DND-41 (cell line): ENCODE measurements at regions not wholly inside any gene's neighbourhood (a gene's known extent, or its start where the extent isn't known, plus 50 kb on each side); places are given as distances from the start of the nearest gene placed in this dataset.

Experiments
- ATAC-seq: fragments of 200-7000 bp; cut with Tn5 transposase; 3 replicates; pipeline ENCODE4 v1.9.1; 2021; ENCODE audit warnings: low read depth; ENCODE audit not compliant: insufficient read depth
- DNase-seq: peaks from one replicate; pipeline ENCODE4 v3.0.0-alpha.2; 2020
- H2AFZ ChIP-seq: 2 replicates; pipeline ENCODE4 v1.6.0; 2012; ENCODE audit warnings: low read depth, low read length
- H3K27ac ChIP-seq: 2 replicates; pipeline ENCODE4 v1.5.1; 2012; ENCODE audit warnings: low read length, inconsistent platforms
- H3K27me3 ChIP-seq: fragments of 200-600 bp; sonication (generic); 2 replicates; pipeline ENCODE4 v1.6.0; 2012; ENCODE audit warnings: low read length, mild to moderate bottlenecking, inconsistent platforms; ENCODE audit not compliant: insufficient read depth, poor library complexity
- H3K36me3 ChIP-seq: 2 replicates; pipeline ENCODE4 v1.5.1; 2012; ENCODE audit warnings: low read length, inconsistent platforms; ENCODE audit not compliant: insufficient read depth
- H3K4me1 ChIP-seq: 2 replicates; pipeline ENCODE4 v1.5.1; 2012; ENCODE audit warnings: mild to moderate bottlenecking, low read length; ENCODE audit not compliant: insufficient read depth
- H3K4me2 ChIP-seq: 2 replicates; pipeline ENCODE4 v1.6.0; 2012; ENCODE audit warnings: mild to moderate bottlenecking, moderate library complexity, low read length, inconsistent platforms; ENCODE audit not compliant: insufficient read depth
- H3K4me3 ChIP-seq, 2 experiments: fragments of 200-600 bp in 1 of 2; shearing (Covaris generic) in 1 of 2; 2 replicates each; pipeline ENCODE4 v1.5.1; 2012 to 2016; ENCODE audit warnings: inconsistent platforms in 2 of 2, low read length in 2 of 2, mild to moderate bottlenecking in 2 of 2, low read depth in 1 of 2, moderate library complexity in 1 of 2
- H3K79me2 ChIP-seq: 2 replicates; pipeline ENCODE4 v1.6.0; 2012; ENCODE audit warnings: low read length, inconsistent platforms; ENCODE audit not compliant: insufficient read depth
- H3K9ac ChIP-seq: 2 replicates; pipeline ENCODE4 v1.6.0; 2012; ENCODE audit warnings: low read depth, mild to moderate bottlenecking, inconsistent platforms, low read length, moderate library complexity
- H3K9me3 ChIP-seq: 2 replicates; pipeline ENCODE4 v1.5.1; 2012; ENCODE audit warnings: low read length, moderate library complexity, mild to moderate bottlenecking, inconsistent platforms; ENCODE audit not compliant: insufficient read depth, severe bottlenecking
- H4K20me1 ChIP-seq: 2 replicates; pipeline ENCODE4 v1.6.0; 2012; ENCODE audit warnings: low read length; ENCODE audit not compliant: insufficient read depth
- CTCF ChIP-seq: IDR thresholded peaks from 2 replicates; pipeline ENCODE4 v1.5.1; 2012; ENCODE audit warnings: borderline replicate concordance, low read length, moderate library complexity, mild to moderate bottlenecking; ENCODE audit not compliant: poor library complexity, severe bottlenecking; ENCODE audit errors: extremely low read depth
- EZH2 ChIP-seq: IDR thresholded peaks from 3 replicates; pipeline ENCODE4 v1.6.1; 2012; ENCODE audit warnings: borderline replicate concordance, low read depth, mild to moderate bottlenecking, moderate library complexity, low read length, inconsistent platforms; ENCODE audit not compliant: severe bottlenecking

DNA sequence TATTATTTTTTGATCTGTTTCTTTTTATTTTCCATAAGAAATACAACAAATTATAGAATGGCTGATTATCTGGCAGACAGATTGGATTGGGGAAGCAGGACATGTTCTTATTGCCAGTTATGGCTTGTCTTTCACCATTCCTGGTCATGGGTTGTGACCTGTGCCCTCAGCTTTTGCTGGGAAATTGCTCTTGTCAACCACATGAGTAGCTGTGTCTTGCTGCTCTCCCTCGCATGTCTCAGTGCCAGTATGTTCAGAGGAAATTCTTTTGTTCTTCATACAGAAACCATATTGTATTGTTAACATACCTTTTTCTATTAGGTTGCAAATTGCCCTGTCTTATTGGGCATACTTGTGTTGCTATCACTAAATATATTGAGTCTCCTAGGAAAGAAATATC is 344.1 kb downstream of the OSTF1 start:
- no peak overlapping the region for H3K4me3 ChIP-seq
- H3K9ac ChIP-seq, result no peak overlapping the region
- no peaks in the 10 kb centered on the region for H3K79me2 ChIP-seq
- no peaks in the 10 kb centered on the region for H4K20me1 ChIP-seq
- H3K4me1 ChIP-seq, result no peaks in the 10 kb centered on the region
- H3K9me3 ChIP-seq, result no peaks in the 10 kb centered on the region
- DNase-seq (no peak), ATAC-seq (no peak)
- TF ChIP-seq EZH2, result no peak
- no peak for TF ChIP-seq CTCF
- H3K4me2 ChIP-seq, result no peak overlapping the region
- no peaks in the 10 kb centered on the region for H3K36me3 ChIP-seq
- H3K27me3 ChIP-seq, result peaks cover 17% of the 10 kb centered on the region
- no peak overlapping the region for H3K27ac ChIP-seq
- H2AFZ ChIP-seq, result no peak overlapping the region

DNA sequence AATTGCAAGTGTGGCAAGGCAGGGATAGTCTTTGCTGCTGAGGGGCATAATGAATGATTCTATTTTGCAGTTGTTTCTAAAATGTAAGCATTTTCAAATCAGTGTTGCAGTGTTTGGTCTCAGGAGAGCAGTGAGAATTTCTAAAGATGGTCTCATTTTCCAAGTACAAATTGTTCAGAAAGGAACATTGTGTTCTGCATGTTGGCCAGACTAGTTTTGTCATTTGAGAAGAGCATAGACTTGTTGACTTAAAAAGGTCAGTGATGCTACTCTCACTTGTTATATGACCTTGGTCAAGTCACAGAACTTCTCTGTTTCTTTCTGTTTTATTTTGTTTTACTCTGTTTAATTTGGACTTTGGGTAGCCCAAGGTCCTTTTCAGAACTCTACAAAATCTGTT is 344.6 kb downstream of the OSTF1 start:
- Histone ChIP-seq H3K27ac (no peak overlapping the region), H3K79me2 (no peaks in the 10 kb centered on the region), H3K4me2 (no peak overlapping the region), H3K4me3 (no peak overlapping the region), H3K9ac (no peak overlapping the region), H3K9me3 (no peaks in the 10 kb centered on the region), H3K4me1 (no peaks in the 10 kb centered on the region), H2AFZ (no peak overlapping the region), H3K36me3 (no peaks in the 10 kb centered on the region), H4K20me1 (no peaks in the 10 kb centered on the region), H3K27me3 (peaks cover 14% of the 10 kb centered on the region)
- ATAC-seq, result no peak
- DNase-seq, result no peak
- TF ChIP-seq EZH2, result no peak
- no peak for TF ChIP-seq CTCF

- Histone ChIP-seq H3K36me3 (no peaks in the 10 kb centered on the region), H4K20me1 (no peaks in the 10 kb centered on the region), H3K9ac (no peak overlapping the region), H3K9me3 (no peaks in the 10 kb centered on the region), H3K27ac (no peak overlapping the region), H2AFZ (no peak overlapping the region), H3K27me3 (peaks cover 2% of the 10 kb centered on the region), H3K4me3 (no peak overlapping the region), H3K4me1 (no peaks in the 10 kb centered on the region), H3K4me2 (no peak overlapping the region), H3K79me2 (no peaks in the 10 kb centered on the region)
- TF ChIP-seq EZH2, result no peak
- TF ChIP-seq CTCF, result no peak
- ATAC-seq, result no peak
- no peak for DNase-seq
Observed at GRCh38 chr9:75438716-75439115, 350.4 kb downstream of the OSTF1 start.

DNA sequence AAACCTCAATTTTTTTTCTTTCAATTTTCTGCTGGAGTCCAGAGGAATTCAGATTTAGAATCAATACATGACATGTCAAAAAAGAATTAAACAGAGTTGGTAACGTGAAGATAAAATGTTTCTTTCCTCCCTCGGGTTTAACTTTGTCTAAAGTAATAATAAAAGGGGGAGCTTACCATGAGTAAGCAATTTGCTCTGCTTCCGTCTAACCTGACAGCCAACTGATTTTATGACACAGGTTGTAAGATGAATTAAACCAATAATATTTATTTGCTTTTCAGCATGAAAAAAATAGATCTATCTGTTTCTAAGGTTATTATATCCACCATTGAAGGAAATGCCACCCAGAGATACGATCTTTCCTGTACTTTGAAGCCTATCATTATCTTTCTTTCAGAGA is 352.6 kb downstream of the OSTF1 start:
- Histone ChIP-seq H3K36me3 (no peaks in the 10 kb centered on the region), H3K27ac (no peak overlapping the region), H3K9ac (no peak overlapping the region), H2AFZ (no peak overlapping the region), H4K20me1 (no peaks in the 10 kb centered on the region), H3K4me2 (no peak overlapping the region), H3K9me3 (no peaks in the 10 kb centered on the region), H3K4me1 (no peaks in the 10 kb centered on the region), H3K27me3 (no peaks in the 10 kb centered on the region), H3K4me3 (no peak overlapping the region), H3K79me2 (no peaks in the 10 kb centered on the region)
- TF ChIP-seq CTCF (no peak), EZH2 (no peak)
- ATAC-seq, result no peak
- DNase-seq, result no peak
